NT2/D1 (cell line): ENCODE measurements at regions not wholly inside any gene's neighbourhood (a gene's known extent, or its start where the extent isn't known, plus 50 kb on each side); places are given as distances from the start of the nearest gene placed in this dataset.

Experiments used
- DNase-seq: peaks from one replicate; pipeline ENCODE4 v3.0.0-alpha.2; 2011; ENCODE audit warnings: low read depth, low spot score
- H3K27me3 ChIP-seq: 2 replicates; pipeline ENCODE4 v1.6.0; 2011; ENCODE audit warnings: mild to moderate bottlenecking; ENCODE audit not compliant: insufficient read length, insufficient read depth
- H3K36me3 ChIP-seq: 2 replicates; pipeline ENCODE4 v1.6.1; 2011; ENCODE audit warnings: mild to moderate bottlenecking, low read length, mixed read lengths; ENCODE audit not compliant: insufficient read depth, insufficient read length
- H3K4me1 ChIP-seq: 2 replicates; pipeline ENCODE4 v1.5.1; 2011; ENCODE audit not compliant: insufficient read depth, insufficient read length
- H3K4me3 ChIP-seq: 2 replicates; pipeline ENCODE4 v1.5.1; 2011; ENCODE audit warnings: low read depth; ENCODE audit not compliant: insufficient read length
- H3K9ac ChIP-seq: 2 replicates; pipeline ENCODE4 v1.6.0; 2011; ENCODE audit warnings: low read depth; ENCODE audit not compliant: insufficient read length
- H3K9me3 ChIP-seq: 2 replicates; pipeline ENCODE4 v1.5.1; 2011; ENCODE audit warnings: mild to moderate bottlenecking, low read length; ENCODE audit not compliant: insufficient read depth
- SUZ12 ChIP-seq: IDR thresholded peaks from 2 replicates; pipeline ENCODE4 v1.6.1; 2011; ENCODE audit not compliant: insufficient read length, insufficient read depth; ENCODE audit errors: extremely low read depth
- YY1 ChIP-seq: IDR thresholded peaks from 2 replicates; pipeline ENCODE4 v1.6.1; 2011; ENCODE audit not compliant: insufficient read length, insufficient read depth
- ZNF274 ChIP-seq: IDR thresholded peaks from 2 replicates; pipeline ENCODE4 v1.6.1; 2011; ENCODE audit warnings: mild to moderate bottlenecking, low read depth, low read length

DNA sequence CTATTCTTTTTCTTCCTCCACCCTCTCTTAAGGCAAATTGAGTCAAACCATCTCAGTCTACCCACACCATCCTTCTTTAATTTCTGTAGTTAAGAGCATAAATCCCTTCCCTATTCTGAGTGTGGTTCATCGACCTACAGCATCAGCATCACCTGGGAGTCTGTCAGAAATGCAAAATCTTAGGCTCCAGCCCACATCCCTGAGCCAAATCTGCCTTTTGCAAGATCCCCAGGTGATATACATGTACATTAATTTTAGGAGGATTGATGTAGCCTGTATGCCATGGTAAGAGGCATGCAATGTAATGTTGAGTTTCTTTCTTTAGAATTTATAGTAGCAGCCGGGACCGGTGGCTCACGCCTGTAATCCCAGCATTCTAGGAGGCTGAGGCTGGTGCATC, 151.7 kb upstream of the TNP1 start:
- Histone ChIP-seq H3K9ac (no peak overlapping the region), H3K9me3 (no peaks in the 10 kb centered on the region), H3K4me3 (no peak overlapping the region), H3K4me1 (no peaks in the 10 kb centered on the region), H3K27me3 (no peaks in the 10 kb centered on the region), H3K36me3 (no peaks in the 10 kb centered on the region)
- DNase-seq: no peak
- no peak for TF ChIP-seq SUZ12
- no peak for TF ChIP-seq ZNF274
- no peak for TF ChIP-seq YY1

DNA sequence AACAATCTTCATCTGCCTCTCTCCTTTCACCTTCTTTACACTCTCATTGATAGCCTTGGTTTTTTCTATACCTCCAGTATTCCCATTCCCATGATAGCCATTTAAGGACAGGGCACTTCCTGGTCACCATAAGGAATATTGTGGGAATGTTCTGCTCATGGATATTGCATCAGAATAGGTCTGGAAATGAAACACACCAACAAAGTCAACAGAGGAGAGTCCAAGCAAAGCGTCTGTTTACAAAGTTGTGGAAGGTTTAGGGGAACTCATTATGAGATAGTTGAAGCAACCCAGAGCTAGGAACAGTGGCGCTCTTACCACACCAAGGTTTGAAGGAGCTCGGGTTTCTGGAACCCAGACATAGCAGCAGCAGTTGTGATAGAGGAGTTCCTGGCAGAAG, 150.3 kb upstream of the TNP1 start:
- H3K36me3 ChIP-seq: no peaks in the 10 kb centered on the region
- no peaks in the 10 kb centered on the region for H3K27me3 ChIP-seq
- H3K9ac ChIP-seq: no peak overlapping the region
- H3K9me3 ChIP-seq: no peaks in the 10 kb centered on the region
- H3K4me1 ChIP-seq: no peaks in the 10 kb centered on the region
- TF ChIP-seq SUZ12 (no peak), YY1 (no peak)
- DNase-seq: no peak
- no peak overlapping the region for H3K4me3 ChIP-seq

DNA sequence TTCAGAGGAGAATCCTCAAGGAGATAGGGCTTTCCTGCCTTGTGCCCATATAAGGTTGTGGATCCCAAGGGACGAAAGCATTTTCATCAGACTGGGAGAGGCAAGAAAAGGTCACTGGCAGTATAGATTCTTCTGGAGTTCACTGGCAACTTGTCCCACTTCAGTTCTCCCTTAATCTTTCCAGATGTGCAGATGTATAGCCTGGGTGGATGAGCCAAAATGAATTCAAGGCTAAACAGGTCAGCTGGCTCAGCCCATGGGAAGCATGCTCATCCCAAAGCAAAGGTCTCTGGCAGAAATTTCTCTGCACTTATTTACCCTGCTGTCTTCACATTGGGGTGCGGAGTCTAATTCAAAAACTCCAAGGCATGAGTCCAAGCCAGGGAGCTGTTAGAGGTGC, 148.9 kb upstream of the TNP1 start:
- H3K9me3 ChIP-seq: no peaks in the 10 kb centered on the region
- H3K4me3 ChIP-seq: no peak overlapping the region
- H3K36me3 ChIP-seq: no peaks in the 10 kb centered on the region
- H3K9ac ChIP-seq: no peak overlapping the region
- H3K4me1 ChIP-seq: no peaks in the 10 kb centered on the region
- DNase-seq: no peak
- H3K27me3 ChIP-seq: no peaks in the 10 kb centered on the region
- TF ChIP-seq ZNF274 (no peak), SUZ12 (no peak), YY1 (no peak)

DNA sequence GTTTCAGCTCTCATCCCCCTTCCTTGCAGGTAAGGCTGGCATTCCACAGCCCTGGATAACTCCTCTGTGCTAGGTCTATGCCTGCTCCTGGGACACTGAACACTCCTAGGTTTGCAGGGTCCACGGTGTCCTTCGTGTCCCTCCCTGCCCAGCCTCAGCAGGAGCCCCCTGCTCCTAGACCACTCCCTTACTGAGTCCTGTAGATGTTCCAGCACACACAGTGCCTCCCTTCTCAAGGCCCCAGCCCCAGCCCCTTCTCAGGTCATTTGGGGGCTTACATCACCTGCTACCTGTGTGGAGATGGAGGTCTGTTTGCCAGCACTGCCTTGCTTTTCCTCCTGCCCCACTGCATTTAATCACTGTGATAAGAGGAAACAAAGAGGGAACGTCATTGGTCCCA, 146.4 kb upstream of the TNP1 start:
- TF ChIP-seq ZNF274 (no peak), YY1 (no peak), SUZ12 (no peak)
- no peaks in the 10 kb centered on the region for H3K36me3 ChIP-seq
- no peak overlapping the region for H3K4me3 ChIP-seq
- no peak for DNase-seq
- H3K9me3 ChIP-seq: no peaks in the 10 kb centered on the region
- no peaks in the 10 kb centered on the region for H3K4me1 ChIP-seq
- no peaks in the 10 kb centered on the region for H3K27me3 ChIP-seq
- H3K9ac ChIP-seq: no peak overlapping the region

DNA sequence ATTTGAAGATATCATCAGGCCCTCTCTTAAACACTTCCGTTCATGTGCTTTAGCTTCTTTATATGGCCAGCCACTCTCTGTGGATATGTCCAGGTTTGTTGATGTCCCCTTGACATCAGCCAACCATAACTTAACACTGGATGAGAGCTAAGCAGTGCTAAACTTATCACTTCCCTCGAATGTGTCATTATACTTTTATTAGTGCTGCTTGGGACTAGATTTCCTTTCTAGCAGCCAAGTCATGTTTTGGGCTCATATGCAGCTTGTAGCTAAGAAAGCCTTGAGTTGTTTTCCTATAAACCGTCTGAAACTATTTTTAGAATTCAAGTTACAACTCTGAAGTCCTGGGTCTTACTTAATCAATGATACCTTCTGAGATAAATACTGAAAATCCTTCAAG, 144.8 kb upstream of the TNP1 start:
- Histone ChIP-seq H3K4me3 (no peak overlapping the region), H3K9ac (no peak overlapping the region), H3K36me3 (no peaks in the 10 kb centered on the region), H3K4me1 (no peaks in the 10 kb centered on the region), H3K27me3 (no peaks in the 10 kb centered on the region), H3K9me3 (no peaks in the 10 kb centered on the region)
- no peak for DNase-seq
- no peak for TF ChIP-seq YY1
- TF ChIP-seq SUZ12: no peak
- TF ChIP-seq ZNF274: no peak

DNA sequence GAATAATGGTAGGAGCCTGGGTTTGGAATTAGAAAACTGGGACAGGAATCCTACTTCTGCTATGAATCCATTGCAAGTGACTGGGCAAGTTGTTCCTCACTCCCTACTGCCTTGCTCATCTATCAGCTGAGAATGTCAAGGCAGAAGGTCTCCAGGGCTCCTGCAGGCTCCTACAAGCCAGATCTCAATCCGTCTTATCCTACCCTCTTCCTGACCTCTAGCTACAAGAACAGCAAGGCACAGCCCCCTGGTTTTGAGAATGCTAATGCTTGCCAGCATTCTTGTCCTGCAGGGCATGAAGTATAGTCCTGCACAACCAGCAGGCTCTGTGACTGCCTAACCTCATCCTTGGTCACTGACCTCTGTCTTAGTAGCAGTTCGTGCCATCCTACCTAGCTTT, 141.9 kb upstream of the TNP1 start:
- Histone ChIP-seq H3K4me3 (no peak overlapping the region), H3K9ac (no peak overlapping the region), H3K4me1 (no peaks in the 10 kb centered on the region), H3K36me3 (no peaks in the 10 kb centered on the region), H3K9me3 (no peaks in the 10 kb centered on the region), H3K27me3 (no peaks in the 10 kb centered on the region)
- TF ChIP-seq YY1: no peak
- TF ChIP-seq ZNF274: no peak
- TF ChIP-seq SUZ12: no peak
- DNase-seq: no peak

DNA sequence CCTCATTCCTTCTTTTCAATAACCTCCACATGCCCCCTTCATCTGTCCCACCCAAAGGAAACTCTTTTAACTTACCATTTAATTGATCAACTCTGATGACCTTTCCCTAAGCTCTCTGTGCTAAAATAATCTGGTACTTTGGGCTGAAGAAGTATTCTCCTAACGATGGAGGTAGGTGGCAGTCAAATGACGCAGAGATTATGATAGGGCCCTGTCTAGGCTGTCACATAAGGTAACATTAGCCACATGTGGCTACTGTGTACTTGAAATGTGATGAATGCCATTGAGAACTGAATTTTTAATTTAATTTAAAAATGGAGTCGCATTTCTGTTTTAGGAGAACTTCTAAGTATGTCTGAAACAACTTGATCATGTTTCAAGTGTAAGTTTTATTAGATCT, 140.5 kb upstream of the TNP1 start:
- Histone ChIP-seq H3K4me1 (no peaks in the 10 kb centered on the region), H3K4me3 (no peak overlapping the region), H3K9ac (no peak overlapping the region), H3K9me3 (no peaks in the 10 kb centered on the region), H3K27me3 (no peaks in the 10 kb centered on the region), H3K36me3 (no peaks in the 10 kb centered on the region)
- no peak for TF ChIP-seq SUZ12
- no peak for TF ChIP-seq YY1
- TF ChIP-seq ZNF274: no peak
- DNase-seq: no peak
